ENCODE measurements at regions not wholly inside any gene's neighbourhood (a gene's known extent, or its start where the extent isn't known, plus 50 kb on each side); places are given as distances from the start of the nearest gene placed in this dataset.

DNA sequence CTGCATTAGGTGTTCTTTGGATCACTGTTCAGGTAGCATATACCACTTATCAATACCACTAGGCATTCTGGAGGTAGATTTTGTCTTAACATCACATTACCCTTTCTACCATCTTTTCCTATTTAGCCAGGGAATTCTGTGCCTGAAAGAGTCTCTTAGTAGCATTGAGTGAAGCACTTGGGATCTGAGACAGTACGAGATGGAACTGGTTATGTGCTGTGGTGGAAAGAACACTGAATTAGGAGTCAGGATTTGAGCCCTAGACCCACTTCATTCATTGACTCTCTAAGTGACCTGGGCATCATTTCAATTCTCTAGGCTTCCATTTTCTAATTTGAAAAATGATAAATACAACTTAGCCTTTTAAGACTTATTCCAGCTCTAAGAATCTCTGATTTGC is 291.1 kb downstream of the DMAC1 start (continued):
- no peak for TF ChIP-seq CHD7 (IDR thresholded peaks at IDR 0.05; ENCODE audit: insufficient replicate concordance, low read length)
- TF ChIP-seq TCF12 (IDR thresholded peaks at IDR 0.05; ENCODE audit: low read depth, low read length): no peak
- no peak for TF ChIP-seq E2F6 (IDR thresholded peaks at IDR 0.05)
- TF ChIP-seq ATF3 (IDR thresholded peaks at IDR 0.05; ENCODE audit: insufficient read depth, low read depth, low read length): no peak

Measured in H1 (cell line).